Sigmoid colon (tissue), 4 donors: ENCODE measurements at regions not wholly inside any gene's neighbourhood (a gene's known extent, or its start where the extent isn't known, plus 50 kb on each side); places are given as distances from the start of the nearest gene placed in this dataset.

Experiments
- POLR2AphosphoS5 ChIP-seq, 4 donors: sonication (generic); formaldehyde crosslinking; IDR thresholded peaks; one replicate each; pipeline ENCODE4 v1.6.1; 2017; ENCODE audit warnings: antibody characterized with exemption in 4 of 4
- TF ChIP-seq, protein P1 (sequence below), 4 experiments: fragments of 450-650 bp in 3 of 4; fragments of 200-600 bp in 1 of 4; IDR thresholded peaks; one replicate each; pipeline ENCODE4 v1.5.1; 2016 to 2019; ENCODE audit warnings: antibody characterized with exemption in 4 of 4, mild to moderate bottlenecking in 3 of 4, moderate library complexity in 2 of 4

DNA sequence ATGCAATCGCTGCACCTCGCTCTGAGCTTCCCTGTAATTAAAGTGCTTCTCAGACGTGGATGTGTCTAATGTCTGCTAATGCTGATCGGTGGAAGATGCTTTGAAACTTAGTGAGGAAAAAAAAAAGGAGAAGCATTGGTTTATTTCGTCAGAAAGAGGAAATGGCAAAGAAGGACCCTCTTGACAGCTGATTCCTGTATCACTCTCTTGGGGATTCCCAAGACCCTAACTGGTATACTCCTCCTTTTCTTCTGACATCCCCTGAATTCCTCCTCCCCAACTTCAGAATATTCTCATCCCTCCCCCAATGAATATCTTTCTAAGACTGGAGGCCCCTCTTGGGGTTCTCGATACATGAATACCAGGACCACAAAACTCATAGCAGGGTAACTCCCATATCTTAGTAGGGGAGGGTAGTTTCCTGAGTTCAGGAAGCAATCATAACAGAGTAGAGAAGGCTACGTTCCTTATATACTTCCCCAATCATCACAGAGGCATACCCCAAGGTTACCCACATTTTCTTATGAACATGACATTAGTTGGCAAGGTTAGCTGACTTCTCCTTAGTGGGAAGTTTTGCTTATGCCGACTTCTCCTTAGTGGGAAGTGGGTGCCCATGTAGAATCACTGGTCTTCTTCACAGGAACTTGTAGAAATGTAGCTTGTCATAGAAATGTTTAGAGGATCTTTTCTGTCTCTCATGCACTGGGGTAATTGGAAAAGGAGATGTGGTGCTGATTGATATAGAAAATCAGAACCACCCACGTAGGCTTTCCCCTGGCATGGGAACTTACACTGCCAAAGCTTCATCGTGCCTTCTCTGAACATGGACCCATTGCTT, 63.8 kb upstream of the ATXN1 start:
- TF ChIP-seq, protein P1, sequence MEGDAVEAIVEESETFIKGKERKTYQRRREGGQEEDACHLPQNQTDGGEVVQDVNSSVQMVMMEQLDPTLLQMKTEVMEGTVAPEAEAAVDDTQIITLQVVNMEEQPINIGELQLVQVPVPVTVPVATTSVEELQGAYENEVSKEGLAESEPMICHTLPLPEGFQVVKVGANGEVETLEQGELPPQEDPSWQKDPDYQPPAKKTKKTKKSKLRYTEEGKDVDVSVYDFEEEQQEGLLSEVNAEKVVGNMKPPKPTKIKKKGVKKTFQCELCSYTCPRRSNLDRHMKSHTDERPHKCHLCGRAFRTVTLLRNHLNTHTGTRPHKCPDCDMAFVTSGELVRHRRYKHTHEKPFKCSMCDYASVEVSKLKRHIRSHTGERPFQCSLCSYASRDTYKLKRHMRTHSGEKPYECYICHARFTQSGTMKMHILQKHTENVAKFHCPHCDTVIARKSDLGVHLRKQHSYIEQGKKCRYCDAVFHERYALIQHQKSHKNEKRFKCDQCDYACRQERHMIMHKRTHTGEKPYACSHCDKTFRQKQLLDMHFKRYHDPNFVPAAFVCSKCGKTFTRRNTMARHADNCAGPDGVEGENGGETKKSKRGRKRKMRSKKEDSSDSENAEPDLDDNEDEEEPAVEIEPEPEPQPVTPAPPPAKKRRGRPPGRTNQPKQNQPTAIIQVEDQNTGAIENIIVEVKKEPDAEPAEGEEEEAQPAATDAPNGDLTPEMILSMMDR (IDR thresholded peaks at IDR 0.05), result no peak
- no peak for TF ChIP-seq POLR2AphosphoS5 (IDR thresholded peaks at IDR 0.05)
